ENCODE measurements at regions not wholly inside any gene's neighbourhood (a gene's known extent, or its start where the extent isn't known, plus 50 kb on each side); places are given as distances from the start of the nearest gene placed in this dataset.

DNA sequence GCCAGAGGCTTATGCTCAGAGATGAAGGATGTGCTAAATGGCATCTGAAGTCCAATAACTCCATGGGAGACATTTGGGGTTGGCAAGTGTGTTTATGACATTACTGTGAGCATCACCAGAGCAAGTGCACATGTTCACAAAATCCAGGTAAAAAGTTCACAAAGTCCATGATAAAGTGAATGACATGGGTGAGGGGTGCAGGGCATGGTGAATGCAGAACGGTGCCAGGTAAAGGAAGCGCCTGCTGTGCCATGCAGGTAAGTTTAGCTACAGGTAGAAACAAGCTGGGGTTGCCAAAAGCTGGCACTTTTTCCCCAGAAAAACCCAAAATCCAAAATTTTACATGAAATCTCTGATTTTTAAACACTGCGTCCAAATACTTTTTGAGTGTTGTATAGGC lies 268.2 kb downstream of the ABHD5 start:
- no TSS peak for BruUV-seq (replicated peaks)
- Histone ChIP-seq H3K27ac (ENCODE audit: control insufficient read depth, insufficient read depth) (no peak overlapping the region), H3K9ac (ENCODE audit: control insufficient read depth, insufficient read depth, low read length) (no peak overlapping the region), H4K20me1 (ENCODE audit: control insufficient read depth, insufficient read depth) (no peaks in the 10 kb centered on the region), H3K4me1 (ENCODE audit: control insufficient read depth, insufficient read depth, low read length) (peaks cover 24% of the 10 kb centered on the region), H3K36me3 (ENCODE audit: control insufficient read depth in 2 of 2, insufficient read depth in 2 of 2, low read length in 1 of 2) (no peaks in the 10 kb centered on the region), H3K27me3 (replicated peaks in 1 of 2; ENCODE audit: control insufficient read depth in 2 of 2, insufficient read depth in 2 of 2, low read length in 1 of 2) (no peaks in the 10 kb centered on the region), H3K4me3 (no peak overlapping the region), H2AFZ (ENCODE audit: control insufficient read depth, low read depth, low read length) (no peak overlapping the region), H3K4me2 (ENCODE audit: control insufficient read depth, insufficient read depth) (no peak overlapping the region), H3K79me2 (ENCODE audit: control insufficient read depth, insufficient read depth, low read length) (no peaks in the 10 kb centered on the region), H3K9me3 (replicated peaks; ENCODE audit: control insufficient read depth, insufficient read depth, low read length) (no peaks in the 10 kb centered on the region; the same call in 2 of the 3 replicates)
- DNase-seq (ENCODE audit: low read depth, low spot score) (no peak), ATAC-seq (no peak), FAIRE-seq (no peak)
- 94% methylated on average over 3 of the region's 3 CpGs for WGBS (ENCODE audit: insufficient coverage, insufficient replicate concordance, low lambda C conversion rate, missing lambda C conversion rate)
- in situ Hi-C loops (cut with MboI) (no loop called here), intact Hi-C loops (cut with micrococcal nuclease; ENCODE audit: unreplicated experiment) (no loop called here)
- no peak for TF ChIP-seq NFXL1 (IDR thresholded peaks at IDR 0.05; ENCODE audit: borderline replicate concordance)
- TF ChIP-seq RCOR1 (conservative IDR thresholded peaks at IDR 0.05; ENCODE audit: low read depth, low read length), result no peak
- no peak for TF ChIP-seq SMAD5 (IDR thresholded peaks at IDR 0.05; ENCODE audit: low read depth)
- no peak for TF ChIP-seq RAD21 (IDR thresholded peaks at IDR 0.05; ENCODE audit: insufficient read depth, low read depth, low read length)
- TF ChIP-seq, protein P1, sequence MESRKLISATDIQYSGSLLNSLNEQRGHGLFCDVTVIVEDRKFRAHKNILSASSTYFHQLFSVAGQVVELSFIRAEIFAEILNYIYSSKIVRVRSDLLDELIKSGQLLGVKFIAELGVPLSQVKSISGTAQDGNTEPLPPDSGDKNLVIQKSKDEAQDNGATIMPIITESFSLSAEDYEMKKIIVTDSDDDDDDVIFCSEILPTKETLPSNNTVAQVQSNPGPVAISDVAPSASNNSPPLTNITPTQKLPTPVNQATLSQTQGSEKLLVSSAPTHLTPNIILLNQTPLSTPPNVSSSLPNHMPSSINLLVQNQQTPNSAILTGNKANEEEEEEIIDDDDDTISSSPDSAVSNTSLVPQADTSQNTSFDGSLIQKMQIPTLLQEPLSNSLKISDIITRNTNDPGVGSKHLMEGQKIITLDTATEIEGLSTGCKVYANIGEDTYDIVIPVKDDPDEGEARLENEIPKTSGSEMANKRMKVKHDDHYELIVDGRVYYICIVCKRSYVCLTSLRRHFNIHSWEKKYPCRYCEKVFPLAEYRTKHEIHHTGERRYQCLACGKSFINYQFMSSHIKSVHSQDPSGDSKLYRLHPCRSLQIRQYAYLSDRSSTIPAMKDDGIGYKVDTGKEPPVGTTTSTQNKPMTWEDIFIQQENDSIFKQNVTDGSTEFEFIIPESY (IDR thresholded peaks at IDR 0.05), result no peak
- POLR2A ChIA-PET, result no interaction called here
- CTCF ChIA-PET, result no interaction called here
- RAD21 ChIA-PET (ENCODE audit: unreplicated experiment), result no interaction called here
- SMC1A ChIA-PET (ENCODE audit: uncharacterized antibody, unreplicated experiment), result interaction anchor here (1.7 kb wide), 2 partner anchors 9 to 11 kb away, joined by 4 to 5 read pairs; no protein-coding TSS in a partner anchor
